Upper lobe of left lung (tissue), 4 donors: ENCODE measurements at regions not wholly inside any gene's neighbourhood (a gene's known extent, or its start where the extent isn't known, plus 50 kb on each side); places are given as distances from the start of the nearest gene placed in this dataset.

Source experiments
- EP300 ChIP-seq, 4 donors: sonication (generic); formaldehyde crosslinking; IDR thresholded peaks; one replicate each; pipeline ENCODE4 v1.5.1; 2017; ENCODE audit warnings: antibody characterized with exemption in 4 of 4, control low read depth in 2 of 4
- POLR2A ChIP-seq, 4 donors: fragments of 450-650 bp; IDR thresholded peaks; one replicate each; pipeline ENCODE4 v1.5.1; 2016 to 2017; ENCODE audit warnings: antibody characterized with exemption in 4 of 4, mild to moderate bottlenecking in 2 of 4
- POLR2AphosphoS5 ChIP-seq, 2 donors: sonication (generic); formaldehyde crosslinking; IDR thresholded peaks; one replicate each; pipeline ENCODE4 v1.5.1; 2017; ENCODE audit warnings: antibody characterized with exemption in 2 of 2
- TF ChIP-seq, protein P1 (sequence below), 6 experiments: fragments of 450-650 bp in 4 of 6; fragments of 200-600 bp in 2 of 6; sonication (generic) in 2 of 6; IDR thresholded peaks; one replicate each; pipeline ENCODE4 v1.5.1; 2016 to 2019; ENCODE audit warnings: antibody characterized with exemption in 6 of 6

DNA sequence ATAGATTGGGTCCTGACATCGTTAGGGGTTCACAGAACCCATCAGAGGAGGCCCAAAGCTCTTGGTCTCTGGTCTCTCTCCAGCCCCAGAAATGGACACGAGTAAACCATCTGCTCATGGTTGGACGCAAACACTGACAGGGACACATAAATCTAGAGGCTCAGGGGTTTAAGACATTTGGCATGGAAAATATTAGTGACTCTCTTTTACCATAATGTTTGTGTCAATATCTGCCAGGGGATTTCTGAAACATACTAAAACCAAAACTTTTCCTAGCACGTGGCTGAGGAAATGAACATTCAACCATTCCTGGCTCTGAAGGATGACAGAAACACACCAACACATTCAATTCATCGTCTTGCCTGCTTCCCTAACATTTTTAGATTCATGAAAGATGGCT lies 226.2 kb downstream of the SP3 start:
- TF ChIP-seq, protein P1, sequence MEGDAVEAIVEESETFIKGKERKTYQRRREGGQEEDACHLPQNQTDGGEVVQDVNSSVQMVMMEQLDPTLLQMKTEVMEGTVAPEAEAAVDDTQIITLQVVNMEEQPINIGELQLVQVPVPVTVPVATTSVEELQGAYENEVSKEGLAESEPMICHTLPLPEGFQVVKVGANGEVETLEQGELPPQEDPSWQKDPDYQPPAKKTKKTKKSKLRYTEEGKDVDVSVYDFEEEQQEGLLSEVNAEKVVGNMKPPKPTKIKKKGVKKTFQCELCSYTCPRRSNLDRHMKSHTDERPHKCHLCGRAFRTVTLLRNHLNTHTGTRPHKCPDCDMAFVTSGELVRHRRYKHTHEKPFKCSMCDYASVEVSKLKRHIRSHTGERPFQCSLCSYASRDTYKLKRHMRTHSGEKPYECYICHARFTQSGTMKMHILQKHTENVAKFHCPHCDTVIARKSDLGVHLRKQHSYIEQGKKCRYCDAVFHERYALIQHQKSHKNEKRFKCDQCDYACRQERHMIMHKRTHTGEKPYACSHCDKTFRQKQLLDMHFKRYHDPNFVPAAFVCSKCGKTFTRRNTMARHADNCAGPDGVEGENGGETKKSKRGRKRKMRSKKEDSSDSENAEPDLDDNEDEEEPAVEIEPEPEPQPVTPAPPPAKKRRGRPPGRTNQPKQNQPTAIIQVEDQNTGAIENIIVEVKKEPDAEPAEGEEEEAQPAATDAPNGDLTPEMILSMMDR (IDR thresholded peaks at IDR 0.05) = no peak
- TF ChIP-seq POLR2A (IDR thresholded peaks at IDR 0.05) = no peak
- TF ChIP-seq POLR2AphosphoS5 (IDR thresholded peaks at IDR 0.05) = no peak
- TF ChIP-seq EP300 (IDR thresholded peaks at IDR 0.05) = no peak
